IPS-NIHi11 (cell line): ENCODE measurements at regions not wholly inside any gene's neighbourhood (a gene's known extent, or its start where the extent isn't known, plus 50 kb on each side); places are given as distances from the start of the nearest gene placed in this dataset.
"Not testable (repeated sequence)": the region's sequence is repeated elsewhere in the genome, so short reads cannot be mapped to it uniquely, and the experiment has no call there.

Experiments used
- DNase-seq: peaks from one replicate; pipeline ENCODE4 v3.0.0; 2012; ENCODE audit warnings: mixed read lengths, low spot score

DNA sequence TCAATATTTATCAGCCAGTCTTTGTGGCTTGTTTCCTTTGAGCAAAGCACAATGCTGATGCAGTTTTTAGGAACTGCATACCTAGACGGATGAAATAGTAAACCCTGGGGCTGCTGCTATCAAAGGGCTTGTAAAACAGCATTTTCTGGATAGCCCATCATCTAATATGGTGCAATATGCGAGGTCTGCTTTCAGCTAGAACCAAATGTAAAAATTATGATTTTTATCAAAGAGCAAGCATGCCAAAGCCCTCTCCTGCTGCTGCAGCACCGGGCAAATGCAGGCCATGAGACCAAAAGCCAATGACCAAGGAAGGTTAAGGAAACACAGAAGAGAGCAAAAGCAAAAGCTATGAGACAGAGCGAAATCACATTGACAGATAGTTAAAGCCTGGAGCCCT is 1000.4 kb downstream of the MAT2B start:
- DNase-seq: no peak

DNA sequence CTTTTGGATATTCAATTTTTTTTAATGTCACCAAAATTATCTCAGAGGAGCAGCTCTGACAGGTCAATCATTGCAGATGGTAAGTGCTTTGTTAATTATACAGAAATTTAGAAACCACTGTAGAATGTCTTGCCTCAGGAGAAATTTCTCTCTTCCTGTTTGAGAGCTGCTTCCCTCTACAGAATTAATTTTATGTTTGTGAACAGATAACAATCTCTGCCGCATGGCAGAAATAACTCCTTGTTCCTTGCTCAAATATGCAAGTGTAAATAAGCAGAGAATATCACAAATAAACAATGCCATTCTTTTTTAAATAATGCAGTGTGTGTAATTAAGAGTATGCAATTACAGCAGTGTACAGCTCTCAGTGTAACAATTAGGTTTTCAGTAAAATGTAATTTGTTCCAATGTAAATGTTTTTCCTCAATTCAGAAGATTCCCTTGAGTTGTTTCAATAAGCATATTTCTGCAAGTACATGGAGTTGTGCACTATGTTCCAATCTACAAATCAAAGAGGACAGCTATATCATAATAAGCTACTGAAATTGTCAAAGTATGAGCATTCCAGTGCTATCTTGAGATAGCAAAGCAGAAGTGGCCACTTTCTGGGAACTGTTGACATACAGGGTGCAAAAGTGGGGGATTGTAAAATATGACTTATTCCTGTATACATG is 1012.8 kb downstream of the MAT2B start:
- no peak for DNase-seq

DNA sequence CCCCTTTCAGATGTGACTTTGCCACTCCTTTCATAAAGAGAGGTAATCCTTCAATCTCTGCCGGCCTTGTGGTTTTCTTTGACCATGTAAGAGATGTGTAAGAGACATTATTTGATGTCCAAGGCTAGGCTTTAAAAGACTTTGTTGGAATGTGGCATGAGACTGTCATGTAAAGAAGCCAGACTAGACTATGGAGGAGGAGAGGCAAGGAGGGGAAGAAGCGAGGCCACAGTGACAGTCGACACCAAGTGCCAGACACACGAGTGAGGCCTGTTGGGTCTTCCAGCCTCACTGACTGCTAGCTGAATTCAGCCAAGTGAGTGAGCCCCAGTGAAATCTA is 1013.3 kb downstream of the MAT2B start:
- DNase-seq: no peak

DNA sequence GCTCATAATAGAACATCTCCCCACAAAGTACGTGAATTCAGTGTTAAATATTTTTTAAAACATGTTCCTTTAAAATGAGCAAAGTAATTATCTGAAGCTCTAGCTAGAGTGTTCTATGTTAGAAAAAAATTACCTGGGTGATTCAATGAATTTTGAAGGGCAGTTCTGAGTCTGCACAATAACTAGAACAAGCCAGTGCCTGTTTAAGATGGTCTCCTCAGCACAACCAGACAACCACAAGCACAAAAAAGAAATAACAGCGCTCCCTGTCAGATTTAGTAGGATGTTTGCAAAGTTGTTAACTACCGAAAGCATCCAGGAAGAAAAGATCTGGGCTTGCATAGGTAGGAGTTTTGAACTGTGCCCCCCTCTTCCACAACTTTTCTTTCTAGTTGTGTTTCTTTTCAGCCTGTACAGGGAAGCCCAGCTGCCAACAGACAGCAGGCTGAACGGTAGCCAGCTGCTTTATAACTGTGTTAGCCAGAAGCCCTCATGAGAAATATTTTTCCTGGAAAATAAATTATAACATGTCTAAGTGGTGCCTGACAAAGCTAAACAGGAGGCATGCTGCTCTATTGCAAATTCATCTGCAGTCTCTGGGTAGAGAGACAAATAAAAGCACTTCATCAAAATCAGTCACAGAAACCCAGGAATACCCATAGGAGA is 1026.9 kb downstream of the MAT2B start:
- DNase-seq: no peak

DNA sequence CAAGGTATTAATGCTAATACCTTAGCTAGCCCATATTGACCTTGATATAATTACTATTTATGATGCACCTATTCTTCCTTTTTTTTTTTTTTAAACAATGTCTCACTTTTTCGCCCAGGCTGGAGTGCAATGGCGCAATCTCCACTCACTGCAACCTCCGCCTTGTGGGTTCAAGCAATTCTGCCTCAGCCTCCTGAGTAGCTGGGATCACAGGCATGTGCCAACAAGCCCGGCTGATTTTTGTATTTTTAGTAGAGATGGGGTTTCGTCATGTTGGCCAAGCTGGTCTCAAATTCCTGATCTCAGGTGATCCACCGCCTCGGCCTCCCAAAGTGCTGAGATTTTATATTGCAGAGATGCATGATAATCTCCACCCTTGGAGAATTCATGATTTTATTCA is 1028.0 kb downstream of the MAT2B start:
- not testable (repeated sequence) for DNase-seq

DNA sequence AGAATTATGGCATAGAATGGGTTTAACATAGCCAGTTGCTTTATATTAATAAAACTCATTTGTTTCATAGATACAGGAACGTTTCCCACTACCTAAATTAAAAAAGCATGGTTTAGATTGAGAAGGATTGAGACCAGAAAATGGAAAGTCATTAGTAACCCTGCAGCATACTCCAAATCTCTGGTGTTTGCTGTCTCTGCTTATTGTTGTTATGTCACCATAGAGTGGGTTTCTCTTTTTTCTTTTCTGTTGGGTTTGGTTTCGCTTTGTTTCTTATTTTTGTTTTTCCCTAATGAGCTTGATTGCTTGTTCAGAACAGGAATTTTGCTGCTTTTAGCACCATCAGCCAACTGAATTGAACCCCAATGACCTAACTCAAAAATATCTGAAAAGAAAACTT is 1034.8 kb downstream of the MAT2B start:
- DNase-seq: no peak

DNA sequence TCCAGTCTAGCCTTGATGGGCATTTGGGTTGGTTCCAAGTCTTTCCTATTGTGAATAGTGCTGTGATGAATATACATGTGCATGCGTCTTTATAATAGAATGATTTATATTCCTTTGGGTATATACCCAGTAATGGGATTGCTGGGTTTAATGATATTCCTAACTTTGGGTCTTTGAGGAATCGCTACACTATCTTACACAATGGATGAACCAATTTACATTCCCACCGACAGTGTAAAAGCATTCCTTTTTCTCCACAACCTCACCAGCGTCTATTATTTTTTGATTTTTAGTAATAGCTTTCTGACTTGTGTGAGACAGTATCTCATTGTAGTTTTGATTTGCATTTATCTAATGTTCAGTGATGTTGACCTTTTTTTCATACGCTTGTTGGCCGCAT is 1040.1 kb downstream of the MAT2B start:
- no peak for DNase-seq

DNA sequence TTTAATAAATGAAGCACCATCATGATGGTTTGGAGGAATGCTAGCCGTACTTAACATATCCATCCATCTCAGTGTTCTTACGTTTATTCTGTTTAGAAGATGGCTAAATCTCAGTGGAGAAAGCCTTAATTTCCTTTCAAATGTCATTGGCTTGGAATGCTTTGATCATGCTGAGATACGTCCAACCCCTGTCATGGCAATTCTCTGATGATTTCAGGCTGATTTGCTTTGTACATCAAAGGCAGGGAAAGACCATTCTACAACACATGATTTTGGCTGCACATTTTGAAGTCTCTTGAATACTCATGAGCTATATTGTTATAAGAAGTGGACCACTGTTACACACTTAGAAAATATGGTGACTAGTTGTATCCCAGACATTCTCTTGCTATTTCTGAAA is 1048.4 kb downstream of the MAT2B start:
- DNase-seq: no peak

DNA sequence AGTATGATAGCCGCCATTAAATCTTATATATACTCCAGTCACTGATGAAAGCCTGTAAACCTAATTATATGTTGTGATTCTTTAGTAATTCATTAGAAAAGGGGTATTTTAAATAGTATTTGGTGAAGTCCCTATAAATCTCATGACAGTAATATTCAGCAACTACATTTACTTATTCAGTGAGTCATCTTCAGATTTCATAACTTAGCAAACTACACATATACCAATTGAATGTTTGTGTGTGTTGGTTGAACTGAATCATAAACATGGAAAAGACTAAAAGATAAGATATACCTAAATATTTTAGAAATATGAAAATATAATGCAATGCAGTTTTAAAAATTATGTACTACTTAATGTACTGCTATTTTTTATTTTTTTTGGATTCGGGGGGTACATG is 1050.4 kb downstream of the MAT2B start:
- no peak for DNase-seq

DNA sequence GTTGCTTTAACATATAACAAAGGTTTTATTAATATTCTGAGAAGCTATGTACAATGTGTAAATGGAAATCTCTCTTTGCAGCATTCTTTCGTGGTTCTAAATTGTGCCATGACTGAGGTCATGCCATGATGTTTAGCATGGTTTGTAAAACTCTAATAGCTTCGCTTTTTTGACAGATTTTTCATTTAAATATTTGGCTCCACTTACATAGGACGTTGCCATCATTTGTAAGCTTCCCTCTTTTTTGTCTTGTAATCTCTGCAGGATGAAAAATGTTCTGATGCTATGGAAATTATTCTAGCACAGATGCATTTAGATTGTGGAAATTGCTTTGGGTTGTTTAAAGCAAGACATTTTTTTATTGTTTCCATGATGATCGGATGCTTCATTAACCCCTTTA is 1054.8 kb downstream of the MAT2B start:
- DNase-seq: no peak

DNA sequence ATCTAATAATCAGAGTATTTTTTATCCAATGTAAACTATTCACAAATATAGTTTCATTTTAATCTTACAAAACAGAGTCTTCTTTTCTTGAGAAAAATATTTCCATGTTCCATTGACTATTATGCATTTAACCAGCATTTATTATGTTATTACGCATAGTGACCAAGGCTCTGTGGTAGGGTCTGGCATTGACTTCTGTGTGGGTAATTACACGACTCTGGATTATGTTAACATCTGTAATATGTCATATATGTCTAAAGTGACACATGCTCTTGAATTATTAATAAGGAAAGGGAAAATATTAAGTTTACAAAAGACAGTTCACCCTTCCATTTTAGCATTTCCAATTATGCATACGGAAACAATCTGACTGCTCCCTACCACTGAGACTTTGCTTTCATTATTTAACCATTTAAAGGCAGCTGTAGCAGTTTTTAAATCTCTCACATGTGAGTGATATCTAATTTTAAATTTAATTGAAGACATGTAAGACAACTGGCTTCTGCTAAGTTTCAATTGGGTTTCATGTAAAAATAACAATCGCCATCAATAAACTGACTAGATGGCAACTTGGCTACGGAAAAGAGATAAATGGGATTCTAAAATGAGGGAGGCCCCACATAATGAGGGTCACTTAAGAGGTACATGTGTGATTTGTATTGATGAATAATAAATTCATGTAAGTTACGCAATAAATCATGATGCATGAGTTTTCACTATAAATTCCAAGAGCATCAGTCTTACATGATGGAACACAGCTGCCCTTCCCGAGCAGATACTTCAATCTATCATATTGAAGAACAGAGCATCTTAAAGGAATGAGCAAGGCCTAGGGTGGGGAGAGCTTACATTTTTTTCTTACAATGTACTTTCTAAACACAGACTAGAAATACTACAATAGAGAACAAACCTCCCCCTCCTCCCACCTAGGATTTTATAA is 1056.8 kb downstream of the MAT2B start:
- no peak for DNase-seq

DNA sequence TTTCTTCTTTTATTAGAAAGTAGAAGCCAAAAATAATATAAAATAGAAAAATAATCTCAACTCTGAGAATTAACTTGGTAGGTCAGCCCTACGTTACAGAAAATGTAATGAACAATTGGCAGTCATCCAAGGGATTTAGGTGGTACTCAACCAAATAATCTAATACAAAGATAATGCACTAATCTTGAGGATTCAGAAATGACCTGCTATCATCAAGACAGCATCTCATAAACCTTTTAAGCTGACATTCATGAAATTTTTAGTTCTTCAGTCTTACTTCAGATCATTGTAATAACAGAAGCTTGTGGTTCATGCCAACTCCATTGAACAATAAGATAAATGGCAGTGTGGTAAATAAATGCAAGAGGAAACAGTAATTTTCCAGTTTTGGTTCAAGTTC is 1058.0 kb downstream of the MAT2B start:
- no peak for DNase-seq

DNA sequence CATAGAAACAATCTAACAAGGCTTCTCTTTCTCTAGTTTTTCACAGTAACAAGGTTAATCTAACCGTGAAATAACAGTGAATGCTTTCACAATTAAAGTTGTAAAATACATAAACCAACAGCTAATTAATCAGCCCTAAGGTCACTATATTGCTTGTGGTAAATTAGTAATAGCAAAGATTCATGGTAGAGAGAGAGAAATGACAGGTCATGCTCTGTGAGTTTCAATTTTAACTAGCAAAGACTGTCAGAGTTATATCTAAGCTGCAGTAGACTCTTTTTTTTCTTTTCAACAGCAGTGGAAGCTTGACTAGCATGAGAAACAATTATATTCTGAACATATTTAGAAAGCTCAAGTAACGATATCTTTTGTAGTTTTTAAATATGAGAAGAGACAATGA is 1068.0 kb downstream of the MAT2B start:
- DNase-seq: no peak

DNA sequence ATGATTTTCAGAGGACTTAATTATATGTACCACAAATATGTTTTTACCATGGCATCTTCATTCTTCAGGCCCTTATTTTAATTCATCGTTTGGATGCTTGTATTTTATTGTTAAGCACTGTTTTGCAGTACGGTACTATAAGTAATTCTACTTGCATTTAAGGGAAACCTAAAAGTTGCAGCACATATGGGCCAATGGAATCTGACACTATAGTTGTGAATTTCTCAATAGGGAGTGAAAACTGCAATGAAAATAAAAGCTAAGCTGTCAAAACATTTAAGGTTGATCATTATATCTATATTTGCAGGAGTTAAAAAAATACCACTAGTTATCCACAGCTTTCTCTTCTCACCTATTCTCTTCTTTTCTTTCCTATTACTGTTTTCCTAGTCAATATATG is 1071.8 kb downstream of the MAT2B start:
- DNase-seq: no peak

DNA sequence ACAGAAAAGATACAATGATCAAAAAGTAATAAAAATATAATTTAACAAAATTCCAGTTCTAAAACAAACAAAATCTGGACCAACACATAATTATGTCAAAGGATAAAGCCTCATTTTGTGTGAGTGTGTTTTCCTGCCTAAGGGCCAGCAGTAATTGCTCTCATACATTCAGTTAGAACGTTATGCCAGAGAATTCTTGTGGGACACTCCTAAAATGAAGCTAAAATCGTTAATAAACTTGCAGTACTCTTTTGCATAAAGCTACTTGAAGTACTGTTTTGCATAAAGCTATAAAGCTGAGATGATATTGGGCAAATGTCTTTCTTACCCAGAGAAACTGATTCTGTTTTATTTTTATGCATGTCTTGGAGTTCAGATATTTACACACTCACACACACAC is 1072.3 kb downstream of the MAT2B start:
- DNase-seq: no peak

DNA sequence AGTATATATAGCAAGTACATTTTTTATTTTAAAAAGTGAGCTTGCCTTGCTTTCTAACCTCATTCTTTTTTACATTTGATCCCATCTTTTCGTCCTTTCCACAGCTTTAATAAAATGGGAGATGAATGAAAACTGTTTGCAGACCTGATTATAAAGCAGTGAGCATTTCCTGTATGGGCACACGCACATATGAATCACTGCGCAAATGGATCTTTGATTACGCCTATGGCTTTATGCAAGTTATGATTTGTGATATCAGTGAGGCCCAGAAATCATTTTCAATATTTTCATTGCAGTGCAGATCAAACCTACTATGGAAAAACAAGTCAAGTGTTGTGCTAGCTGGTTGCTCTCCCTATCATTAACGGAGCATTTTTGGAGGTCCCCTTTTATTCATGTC is 1073.0 kb downstream of the MAT2B start:
- DNase-seq: no peak

DNA sequence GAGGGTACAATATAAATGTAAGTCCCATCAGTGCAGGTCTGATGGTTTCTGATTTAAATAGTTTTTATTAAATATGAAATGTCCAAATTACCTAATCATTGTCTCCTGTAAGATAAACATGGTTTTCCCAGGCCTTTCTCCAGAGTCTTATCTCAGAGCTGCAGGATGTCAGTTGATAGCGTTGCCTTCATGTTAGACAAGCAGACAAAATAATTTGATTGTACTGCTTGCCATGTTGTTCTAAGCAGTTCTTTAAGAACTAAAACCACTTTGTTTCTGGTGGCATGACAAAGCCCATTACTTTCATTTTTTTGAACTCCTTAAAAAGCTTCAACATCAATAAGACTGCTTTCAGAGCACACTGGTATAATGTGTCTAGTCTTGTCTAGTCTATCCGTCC is 1073.5 kb downstream of the MAT2B start:
- no peak for DNase-seq

DNA sequence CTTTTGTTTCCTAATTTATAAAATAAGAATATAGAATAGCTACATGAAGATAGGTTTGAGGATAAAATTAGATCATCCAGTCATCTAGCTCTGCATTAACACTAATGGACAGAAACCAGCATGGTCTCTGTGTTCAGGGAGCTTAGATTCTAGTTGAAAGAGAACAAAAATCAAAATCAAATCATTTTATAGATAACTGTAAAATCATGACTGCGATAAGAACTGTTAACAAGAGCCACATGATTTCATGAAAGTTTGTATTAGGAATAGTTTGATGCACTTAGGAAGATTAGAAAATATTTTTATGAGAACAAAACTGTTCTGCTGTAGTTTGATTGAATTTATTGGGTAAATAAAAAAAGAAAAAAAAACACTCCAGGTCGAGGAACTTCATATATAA is 1074.7 kb downstream of the MAT2B start:
- DNase-seq: no peak

DNA sequence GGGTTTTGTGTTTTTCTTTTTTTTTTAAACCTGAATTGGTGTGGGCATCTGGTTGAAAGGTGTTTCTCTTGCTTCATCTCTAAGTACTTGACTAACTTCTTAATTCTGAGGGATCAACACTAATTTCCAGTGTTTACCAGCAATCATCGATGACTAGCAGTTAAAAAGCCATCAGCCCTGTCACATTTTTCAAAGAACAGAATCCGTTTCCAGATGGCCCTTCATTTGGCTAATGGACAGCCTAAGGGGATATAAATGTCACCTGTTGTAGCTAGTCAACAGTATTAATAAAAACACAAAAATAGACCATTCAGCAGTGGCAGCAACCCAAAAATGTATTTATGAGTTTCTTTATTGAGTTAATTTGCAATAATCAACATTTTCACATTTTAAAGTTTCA is 1076.5 kb downstream of the MAT2B start:
- no peak for DNase-seq

DNA sequence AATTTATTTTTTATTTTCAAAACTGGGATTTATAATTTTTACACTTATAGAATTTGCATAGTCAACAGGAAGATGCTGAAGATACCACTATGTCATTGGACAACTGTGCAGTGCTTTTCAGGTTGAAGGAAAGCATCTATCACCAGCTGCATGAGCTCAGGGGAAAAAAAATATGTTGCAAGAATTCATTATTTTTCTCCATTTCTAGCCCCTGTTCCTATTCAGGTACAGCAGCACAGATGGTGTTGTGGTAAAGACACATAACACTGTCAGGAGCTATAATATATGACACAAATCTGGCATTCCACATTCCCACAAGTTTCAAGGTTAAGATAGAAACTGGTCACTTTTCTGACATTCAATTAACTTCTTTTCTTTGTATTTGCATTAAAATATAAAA is 1088.6 kb downstream of the MAT2B start:
- no peak for DNase-seq

DNA sequence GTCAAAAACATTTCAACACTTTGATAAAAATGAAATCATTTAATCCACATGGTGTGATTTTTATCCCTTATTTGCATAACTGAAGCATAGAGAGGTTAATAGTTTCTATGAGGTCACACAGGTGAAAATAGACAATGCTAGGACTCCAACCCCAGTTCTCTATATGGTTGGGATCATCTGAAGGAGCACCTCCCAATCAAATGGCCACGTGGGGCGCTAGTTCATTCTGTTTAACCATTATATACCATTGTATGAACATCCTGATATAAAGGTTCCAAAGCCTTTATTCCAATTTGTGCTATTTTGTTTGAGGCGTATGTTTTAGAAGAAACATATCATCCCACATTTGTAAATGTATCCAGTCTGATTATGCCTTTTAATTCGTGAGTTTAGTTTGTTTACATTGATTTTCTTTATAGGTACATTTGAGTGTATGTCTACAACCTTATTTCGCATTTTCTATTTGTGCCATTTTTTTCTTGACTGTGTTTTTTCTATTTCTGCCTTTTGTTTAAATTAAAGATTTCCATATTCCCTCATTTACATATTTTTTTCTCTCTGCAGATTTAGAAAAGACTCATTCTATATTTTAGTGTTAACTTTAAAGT is 1092.0 kb downstream of the MAT2B start:
- peak; percentile 42 for DNase-seq

DNA sequence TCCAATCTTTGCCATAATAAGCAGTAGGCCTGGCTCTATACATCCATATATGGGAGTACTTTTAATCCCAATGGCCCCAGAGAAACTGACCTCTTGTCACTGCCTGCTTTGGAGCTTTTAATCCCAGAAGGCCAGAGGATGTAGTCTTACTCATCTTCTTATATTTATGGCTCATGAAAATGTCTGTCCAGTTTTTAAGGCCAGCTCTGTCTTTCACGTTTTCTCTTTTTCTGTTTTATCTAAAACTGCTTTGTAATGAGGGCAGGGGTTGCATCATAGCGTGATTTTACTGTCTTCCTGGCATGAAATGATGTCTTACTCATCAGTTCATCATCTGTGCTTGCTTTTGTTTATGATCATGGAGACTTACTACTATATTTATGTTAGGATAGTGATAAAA is 1094.9 kb downstream of the MAT2B start:
- no peak for DNase-seq
